MM.1S (cell line): ENCODE measurements at regions not wholly inside any gene's neighbourhood (a gene's known extent, or its start where the extent isn't known, plus 50 kb on each side); places are given as distances from the start of the nearest gene placed in this dataset.

Source experiments
- CTCF ChIP-seq: fragments of 300-600 bp; sonication (generic); IDR thresholded peaks from 2 replicates; pipeline ENCODE4 v1.5.1; 2016; ENCODE audit warnings: antibody characterized with exemption, low read length, mixed read lengths
- EZH2phosphoT487 ChIP-seq: fragments of 300-600 bp; sonication (generic); IDR thresholded peaks from 2 replicates; pipeline ENCODE4 v1.6.1; 2018; ENCODE audit warnings: antibody characterized with exemption, low read length

GRCh38 chr3:115469649-115470048, 153.7 kb upstream of the GAP43 start:
- TF ChIP-seq CTCF (no peak), EZH2phosphoT487 (no peak)
